Naive B cell (primary cell): ENCODE measurements at regions not wholly inside any gene's neighbourhood (a gene's known extent, or its start where the extent isn't known, plus 50 kb on each side); places are given as distances from the start of the nearest gene placed in this dataset.

Experiments
- ATAC-seq, 2 donors: fragments of 150-1000 bp; cut with Tn5 transposase; 2 replicates each; pipeline ENCODE4 v1.10.0; 2021; ENCODE audit warnings: low read depth in 2 of 2, mild to moderate bottlenecking in 2 of 2, moderate library complexity in 2 of 2
- DNase-seq: peaks from one replicate; pipeline ENCODE4 v3.0.0; 2022
- H3K27ac Mint-ChIP-seq, 6 donors: one replicate each; pipeline ENCODE4 v1.8.0; 2020 to 2022; ENCODE audit warnings: mild to moderate bottlenecking in 6 of 6, mixed read lengths in 6 of 6, moderate library complexity in 5 of 6, inconsistent platforms in 2 of 6
- H3K27me3 Mint-ChIP-seq, 3 donors: one replicate each; pipeline ENCODE4 v1.8.0; 2021 to 2022; ENCODE audit warnings: mixed read lengths in 3 of 3, mild to moderate bottlenecking in 1 of 3
- H3K36me3 Mint-ChIP-seq, 2 donors: one replicate each; pipeline ENCODE4 v1.8.0; 2020 to 2022; ENCODE audit warnings: mixed read lengths in 2 of 2, inconsistent platforms in 1 of 2, mild to moderate bottlenecking in 1 of 2
- H3K4me1 Mint-ChIP-seq, 3 donors: one replicate each; pipeline ENCODE4 v1.8.0; 2020 to 2022; ENCODE audit warnings: mixed read lengths in 3 of 3, inconsistent platforms in 1 of 3, mild to moderate bottlenecking in 1 of 3, moderate library complexity in 1 of 3
- H3K4me3 Mint-ChIP-seq, 8 donors: one replicate each; pipeline ENCODE4 v1.8.0; 2020 to 2022; ENCODE audit warnings: mild to moderate bottlenecking in 8 of 8, mixed read lengths in 8 of 8, moderate library complexity in 8 of 8, inconsistent platforms in 2 of 8
- H3K9me3 Mint-ChIP-seq, 7 donors: one replicate each; pipeline ENCODE4 v1.8.0; 2020 to 2022; ENCODE audit warnings: mixed read lengths in 7 of 7, mild to moderate bottlenecking in 5 of 7, inconsistent platforms in 2 of 7, moderate library complexity in 1 of 7

DNA sequence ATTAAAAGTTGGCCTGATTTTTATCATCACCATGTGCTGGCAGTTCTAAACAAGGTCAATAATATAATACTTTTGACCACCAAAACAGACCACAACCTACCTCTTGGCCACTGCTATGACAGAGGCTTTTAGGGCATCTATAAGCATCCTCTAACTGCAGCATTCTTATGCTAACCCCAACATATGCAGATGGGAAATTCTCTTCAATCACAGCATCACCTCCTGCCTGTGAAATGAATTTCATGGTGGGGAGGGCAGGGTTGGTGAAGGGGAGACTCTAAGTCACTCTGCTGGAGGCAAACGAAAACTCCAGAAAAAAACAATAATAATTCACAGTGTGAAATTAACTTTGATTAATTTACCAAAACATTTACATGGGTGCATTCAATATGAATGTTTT lies 78.8 kb upstream of the FAR2 start:
- Mint-ChIP-seq H3K27ac (no peak overlapping the region), H3K4me1 (no peaks in the 10 kb centered on the region), H3K36me3 (no peaks in the 10 kb centered on the region), H3K4me3 (no peak overlapping the region), H3K9me3 (peaks cover 0 to 1% (median 0%) of the 10 kb centered on the region in 7 donors), H3K27me3 (peaks cover 4 to 24% (median 14%) of the 10 kb centered on the region in 3 donors)
- DNase-seq (no peak), ATAC-seq (no peak)

- no peaks in the 10 kb centered on the region for H3K36me3 Mint-ChIP-seq
- no peak overlapping the region for H3K27ac Mint-ChIP-seq
- ATAC-seq (no peak), DNase-seq (no peak)
- no peak overlapping the region for H3K4me3 Mint-ChIP-seq
- peaks cover 0 to 1% (median 0%) of the 10 kb centered on the region in 7 donors for H3K9me3 Mint-ChIP-seq
- peaks cover 4 to 22% (median 13%) of the 10 kb centered on the region in 3 donors for H3K27me3 Mint-ChIP-seq
- no peaks in the 10 kb centered on the region for H3K4me1 Mint-ChIP-seq
Observed at GRCh38 chr12:29071099-29071498, 78.0 kb upstream of the FAR2 start.

DNA sequence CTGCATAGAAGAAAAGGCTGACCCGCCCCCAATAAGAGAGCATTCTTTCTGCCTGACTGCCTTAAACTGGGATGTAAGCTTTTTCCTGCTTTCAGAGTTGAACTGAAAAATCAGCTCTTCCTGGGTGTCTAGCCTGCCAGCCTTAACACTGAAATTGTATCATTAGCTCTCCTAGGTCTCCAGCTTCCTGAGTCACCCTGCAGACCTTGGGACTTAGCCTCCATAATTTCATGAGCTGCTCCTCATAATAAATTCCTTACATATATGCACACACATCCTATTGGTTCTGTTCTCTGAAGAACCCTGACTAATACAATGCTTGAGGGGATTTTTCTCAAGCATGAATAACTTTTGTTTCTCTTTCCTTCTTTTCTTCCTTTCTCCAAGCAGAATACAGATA lies 76.4 kb upstream of the FAR2 start:
- Mint-ChIP-seq H3K9me3 (peaks cover 0 to 1% (median 0%) of the 10 kb centered on the region in 7 donors), H3K4me3 (no peak overlapping the region), H3K27ac (no peak overlapping the region), H3K4me1 (no peaks in the 10 kb centered on the region), H3K36me3 (no peaks in the 10 kb centered on the region), H3K27me3 (peaks cover 4 to 22% (median 14%) of the 10 kb centered on the region in 3 donors)
- ATAC-seq (no peak), DNase-seq (no peak)

DNA sequence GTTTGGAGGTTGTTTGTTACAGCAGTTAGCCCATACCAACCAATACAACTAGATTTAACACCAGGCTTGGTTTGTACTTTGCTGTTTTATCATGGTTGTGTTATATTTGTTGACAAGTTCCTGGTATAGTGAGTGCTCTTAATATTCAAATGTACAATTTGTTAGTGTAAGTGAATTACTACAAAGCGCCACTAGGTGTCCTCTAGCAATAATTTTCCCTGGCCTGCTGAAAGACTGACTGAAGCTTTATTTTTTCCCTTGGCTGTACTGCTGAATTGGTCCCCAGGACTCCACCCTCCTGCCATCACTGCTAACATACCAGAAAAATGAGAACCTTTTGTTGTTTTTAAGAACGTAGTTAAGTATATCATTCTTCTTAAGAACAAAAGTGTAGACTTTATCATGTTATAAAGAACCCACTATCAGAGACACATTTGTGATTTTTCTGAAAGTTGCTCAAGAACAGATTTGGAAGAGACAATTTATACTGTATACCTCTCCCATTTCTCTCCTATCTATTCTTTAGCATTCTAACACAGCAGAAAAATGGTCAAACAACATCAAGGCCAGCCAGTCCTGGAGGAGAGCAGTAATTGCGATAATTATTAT lies 75.3 kb upstream of the FAR2 start:
- ATAC-seq: peak in 1 of 2 donors; percentile 39
- Mint-ChIP-seq H3K4me3 (no peak overlapping the region), H3K4me1 (no peaks in the 10 kb centered on the region), H3K36me3 (no peaks in the 10 kb centered on the region), H3K27me3 (peaks cover 4 to 16% (median 14%) of the 10 kb centered on the region in 3 donors), H3K27ac (no peak overlapping the region), H3K9me3 (peaks cover 0 to 1% (median 0%) of the 10 kb centered on the region in 7 donors)
- DNase-seq: peak; percentile 11

- no peak overlapping the region for H3K27ac Mint-ChIP-seq
- no peak overlapping the region for H3K4me3 Mint-ChIP-seq
- H3K36me3 Mint-ChIP-seq: no peaks in the 10 kb centered on the region
- peaks cover 0 to 1% (median 0%) of the 10 kb centered on the region in 7 donors for H3K9me3 Mint-ChIP-seq
- no peak for DNase-seq
- no peak for ATAC-seq
- H3K27me3 Mint-ChIP-seq: peaks cover 0 to 9% (median 0%) of the 10 kb centered on the region in 3 donors
- no peaks in the 10 kb centered on the region for H3K4me1 Mint-ChIP-seq
Observed at GRCh38 chr12:29081101-29081500, 68.0 kb upstream of the FAR2 start.

DNA sequence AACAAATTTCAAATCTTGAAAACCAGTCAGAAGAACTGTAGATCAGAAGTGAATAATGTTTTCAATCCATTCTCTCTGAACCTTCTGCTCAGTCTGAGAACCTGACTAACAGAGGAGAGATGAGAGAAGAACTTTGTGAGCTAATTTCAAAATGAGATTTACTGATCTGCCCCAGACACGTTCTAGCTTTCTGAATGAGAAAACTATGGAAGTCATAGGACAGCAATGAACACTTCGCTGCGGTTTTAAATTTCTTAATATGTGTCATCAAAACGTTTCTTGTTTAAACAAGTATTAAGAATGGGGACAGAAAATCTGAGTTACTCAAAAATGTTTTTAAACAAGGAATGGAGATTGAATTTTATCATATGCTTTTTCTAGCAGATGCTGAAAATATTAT lies 66.6 kb upstream of the FAR2 start:
- DNase-seq (no peak), ATAC-seq (no peak)
- Mint-ChIP-seq H3K9me3 (peaks cover 0 to 1% (median 0%) of the 10 kb centered on the region in 7 donors), H3K4me1 (no peaks in the 10 kb centered on the region), H3K27me3 (peaks cover 0 to 10% (median 0%) of the 10 kb centered on the region in 3 donors), H3K27ac (no peak overlapping the region), H3K36me3 (no peaks in the 10 kb centered on the region), H3K4me3 (no peak overlapping the region)

- Mint-ChIP-seq H3K9me3 (peaks cover 0 to 15% (median 0%) of the 10 kb centered on the region in 7 donors), H3K27me3 (peaks cover 0 to 8% (median 0%) of the 10 kb centered on the region in 3 donors), H3K4me1 (no peaks in the 10 kb centered on the region), H3K4me3 (no peak overlapping the region), H3K27ac (no peak overlapping the region), H3K36me3 (no peaks in the 10 kb centered on the region)
- DNase-seq: no peak
- no peak for ATAC-seq
Observed at GRCh38 chr12:29086325-29087271, 62.5 kb upstream of the FAR2 start.

DNA sequence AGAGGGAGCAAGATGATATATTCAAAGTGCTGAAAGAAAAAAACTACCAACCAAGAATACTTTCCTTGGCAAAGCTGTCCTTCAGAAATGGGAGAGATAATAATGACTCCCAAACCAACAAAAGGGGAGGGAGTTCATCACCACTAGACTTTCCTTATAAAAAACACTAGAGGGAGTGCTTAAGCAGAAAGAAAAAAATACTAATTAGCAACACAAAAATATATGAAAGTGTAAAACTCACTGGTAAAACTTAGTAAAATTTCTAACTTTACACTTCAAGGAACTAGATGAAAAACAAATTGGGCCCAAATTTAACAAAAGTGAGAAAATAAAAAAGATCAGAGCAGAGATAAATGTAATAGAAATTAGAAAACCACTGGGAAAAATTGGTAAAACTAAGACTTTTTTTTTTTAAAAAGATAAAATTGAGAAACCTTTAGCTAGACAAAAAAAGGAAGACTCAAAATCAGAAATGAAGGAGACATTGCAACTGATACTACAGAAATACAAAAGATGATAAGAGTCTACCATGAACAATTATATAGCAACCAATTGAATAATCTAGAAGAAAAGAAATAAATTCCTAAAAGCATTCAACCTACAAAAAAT lies 60.4 kb upstream of the FAR2 start:
- H3K27ac Mint-ChIP-seq: no peak overlapping the region
- no peak for DNase-seq

More for the DNA sequence above, 60.4 kb upstream of the FAR2 start:
- H3K27me3 Mint-ChIP-seq: peaks cover 0 to 12% (median 0%) of the 10 kb centered on the region in 3 donors
- no peaks in the 10 kb centered on the region for H3K36me3 Mint-ChIP-seq
- peaks cover 0 to 28% (median 6%) of the 10 kb centered on the region in 7 donors for H3K9me3 Mint-ChIP-seq
- no peaks in the 10 kb centered on the region for H3K4me1 Mint-ChIP-seq
- ATAC-seq: no peak
- no peak overlapping the region for H3K4me3 Mint-ChIP-seq
